ENCODE measurements at regions not wholly inside any gene's neighbourhood (a gene's known extent, or its start where the extent isn't known, plus 50 kb on each side); places are given as distances from the start of the nearest gene placed in this dataset.
"Not testable (repeated sequence)": the region's sequence is repeated elsewhere in the genome, so short reads cannot be mapped to it uniquely, and the experiment has no call there.

DNA sequence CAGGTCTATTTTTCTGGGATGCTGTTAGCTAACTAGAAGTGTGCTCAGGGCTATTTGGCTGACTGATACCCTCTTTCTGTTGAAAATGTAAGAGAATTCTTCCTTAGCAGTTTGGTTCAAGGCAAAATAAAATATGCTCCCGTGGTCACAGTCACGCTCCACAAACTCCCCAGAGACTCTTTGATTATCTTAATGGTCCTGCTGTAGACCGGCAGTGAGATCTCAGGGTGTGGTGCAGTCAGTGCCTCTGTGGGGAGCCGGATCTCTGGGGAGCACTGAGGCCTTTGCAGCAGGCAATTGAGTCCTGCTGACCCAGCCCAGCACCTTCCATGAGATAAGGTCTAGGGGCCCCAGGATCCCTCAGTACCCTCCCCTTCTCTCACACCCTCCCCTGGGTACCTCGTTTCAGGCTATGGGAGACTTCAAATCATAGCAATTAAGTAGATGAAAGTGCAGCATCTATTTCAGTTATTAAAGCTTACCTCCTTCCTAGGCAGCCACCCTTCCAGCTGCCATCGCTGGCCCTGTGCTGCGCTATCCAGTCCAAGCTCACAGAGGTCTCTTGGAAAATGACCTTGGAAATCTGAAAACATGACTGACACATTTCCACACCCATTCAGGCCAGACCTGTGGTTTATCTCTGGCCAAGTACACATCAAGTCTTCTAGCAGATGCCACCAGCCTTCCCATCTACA is 98.1 kb downstream of the SEC16B start:
- TF ChIP-seq, protein P1, sequence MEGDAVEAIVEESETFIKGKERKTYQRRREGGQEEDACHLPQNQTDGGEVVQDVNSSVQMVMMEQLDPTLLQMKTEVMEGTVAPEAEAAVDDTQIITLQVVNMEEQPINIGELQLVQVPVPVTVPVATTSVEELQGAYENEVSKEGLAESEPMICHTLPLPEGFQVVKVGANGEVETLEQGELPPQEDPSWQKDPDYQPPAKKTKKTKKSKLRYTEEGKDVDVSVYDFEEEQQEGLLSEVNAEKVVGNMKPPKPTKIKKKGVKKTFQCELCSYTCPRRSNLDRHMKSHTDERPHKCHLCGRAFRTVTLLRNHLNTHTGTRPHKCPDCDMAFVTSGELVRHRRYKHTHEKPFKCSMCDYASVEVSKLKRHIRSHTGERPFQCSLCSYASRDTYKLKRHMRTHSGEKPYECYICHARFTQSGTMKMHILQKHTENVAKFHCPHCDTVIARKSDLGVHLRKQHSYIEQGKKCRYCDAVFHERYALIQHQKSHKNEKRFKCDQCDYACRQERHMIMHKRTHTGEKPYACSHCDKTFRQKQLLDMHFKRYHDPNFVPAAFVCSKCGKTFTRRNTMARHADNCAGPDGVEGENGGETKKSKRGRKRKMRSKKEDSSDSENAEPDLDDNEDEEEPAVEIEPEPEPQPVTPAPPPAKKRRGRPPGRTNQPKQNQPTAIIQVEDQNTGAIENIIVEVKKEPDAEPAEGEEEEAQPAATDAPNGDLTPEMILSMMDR (conservative IDR thresholded peaks at IDR 0.05; ENCODE audit: low read depth, low read length): no peak
- Histone ChIP-seq H3K79me2 (ENCODE audit: insufficient read depth, low read depth) (no peaks in the 10 kb centered on the region), H2AFZ (ENCODE audit: low read depth) (no peak overlapping the region), H3K4me3 (IDR thresholded peaks at IDR 0.05; ENCODE audit: insufficient read depth, low read depth, low read length) (no peak overlapping the region), H3K4me2 (no peak overlapping the region), H3K36me3 (ENCODE audit: insufficient read depth) (no peaks in the 10 kb centered on the region), H4K20me1 (ENCODE audit: insufficient read depth) (no peaks in the 10 kb centered on the region), H3K27ac (no peak overlapping the region), H3K27me3 (ENCODE audit: insufficient read depth, low read depth) (no peaks in the 10 kb centered on the region), H3K9ac (no peak overlapping the region), H3K4me1 (ENCODE audit: low read depth, poor library complexity, severe bottlenecking) (no peaks in the 10 kb centered on the region)

- no peak overlapping the region for H3K4me2 ChIP-seq
- no peaks in the 10 kb centered on the region for H4K20me1 ChIP-seq (ENCODE audit: insufficient read depth)
- H3K4me1 ChIP-seq (ENCODE audit: low read depth, poor library complexity, severe bottlenecking): no peaks in the 10 kb centered on the region
- H3K27ac ChIP-seq: no peak overlapping the region
- no peaks in the 10 kb centered on the region for H3K27me3 ChIP-seq (ENCODE audit: insufficient read depth, low read depth)
- no peak overlapping the region for H2AFZ ChIP-seq (ENCODE audit: low read depth)
- TF ChIP-seq, protein P1 (conservative IDR thresholded peaks at IDR 0.05; ENCODE audit: low read depth, low read length): no peak
- H3K36me3 ChIP-seq (ENCODE audit: insufficient read depth): no peaks in the 10 kb centered on the region
- H3K79me2 ChIP-seq (ENCODE audit: insufficient read depth, low read depth): no peaks in the 10 kb centered on the region
- no peak overlapping the region for H3K4me3 ChIP-seq (IDR thresholded peaks at IDR 0.05; ENCODE audit: insufficient read depth, low read depth, low read length)
- no peak overlapping the region for H3K9ac ChIP-seq
These were observed 100.3 kb downstream of the SEC16B start for GRCh38 chr1:177869586-177869985.

- not testable (repeated sequence) for H3K36me3 ChIP-seq (ENCODE audit: insufficient read depth); H3K27ac ChIP-seq; H3K9ac ChIP-seq; H3K27me3 ChIP-seq (ENCODE audit: insufficient read depth, low read depth); H3K4me2 ChIP-seq; H2AFZ ChIP-seq (ENCODE audit: low read depth); H3K4me1 ChIP-seq (ENCODE audit: low read depth, poor library complexity, severe bottlenecking); H3K4me3 ChIP-seq (IDR thresholded peaks at IDR 0.05; ENCODE audit: insufficient read depth, low read depth, low read length); H4K20me1 ChIP-seq (ENCODE audit: insufficient read depth); H3K79me2 ChIP-seq (ENCODE audit: insufficient read depth, low read depth)
These were observed 100.8 kb downstream of the SEC16B start for GRCh38 chr1:177869011-177869410.

- Histone ChIP-seq H2AFZ (ENCODE audit: low read depth) (no peak overlapping the region), H3K79me2 (ENCODE audit: insufficient read depth, low read depth) (no peaks in the 10 kb centered on the region), H3K27ac (no peak overlapping the region), H3K4me2 (no peak overlapping the region), H3K4me1 (ENCODE audit: low read depth, poor library complexity, severe bottlenecking) (no peaks in the 10 kb centered on the region), H3K4me3 (IDR thresholded peaks at IDR 0.05; ENCODE audit: insufficient read depth, low read depth, low read length) (no peak overlapping the region), H3K9ac (no peak overlapping the region), H3K27me3 (ENCODE audit: insufficient read depth, low read depth) (no peaks in the 10 kb centered on the region), H3K36me3 (ENCODE audit: insufficient read depth) (no peaks in the 10 kb centered on the region), H4K20me1 (ENCODE audit: insufficient read depth) (no peaks in the 10 kb centered on the region)
- TF ChIP-seq, protein P1 (conservative IDR thresholded peaks at IDR 0.05; ENCODE audit: low read depth, low read length): no peak
These were observed 104.1 kb downstream of the SEC16B start for GRCh38 chr1:177865807-177866206.

- TF ChIP-seq, protein P1 (conservative IDR thresholded peaks at IDR 0.05; ENCODE audit: low read depth, low read length): no peak
- Histone ChIP-seq H3K4me1 (ENCODE audit: low read depth, poor library complexity, severe bottlenecking) (no peaks in the 10 kb centered on the region), H3K9ac (no peak overlapping the region), H3K36me3 (ENCODE audit: insufficient read depth) (no peaks in the 10 kb centered on the region), H3K27me3 (ENCODE audit: insufficient read depth, low read depth) (no peaks in the 10 kb centered on the region), H2AFZ (ENCODE audit: low read depth) (no peak overlapping the region), H3K27ac (no peak overlapping the region), H4K20me1 (ENCODE audit: insufficient read depth) (no peaks in the 10 kb centered on the region), H3K4me2 (no peak overlapping the region), H3K79me2 (ENCODE audit: insufficient read depth, low read depth) (no peaks in the 10 kb centered on the region), H3K4me3 (IDR thresholded peaks at IDR 0.05; ENCODE audit: insufficient read depth, low read depth, low read length) (no peak overlapping the region)
These were observed 105.1 kb downstream of the SEC16B start for GRCh38 chr1:177864538-177865305.
